ENCODE measurements at regions not wholly inside any gene's neighbourhood (a gene's known extent, or its start where the extent isn't known, plus 50 kb on each side); places are given as distances from the start of the nearest gene placed in this dataset.

- H3K4me1 Mint-ChIP-seq (ENCODE audit: low read depth): no peaks in the 10 kb centered on the region
- no peaks in the 10 kb centered on the region for H3K36me3 Mint-ChIP-seq (ENCODE audit: low read depth)
- peaks cover 21% of the 10 kb centered on the region for H3K27me3 Mint-ChIP-seq (ENCODE audit: low read depth)
- peaks cover 5% of the 10 kb centered on the region for H3K9me3 Mint-ChIP-seq
- H3K27ac Mint-ChIP-seq: no peak overlapping the region
- no peak overlapping the region for H3K4me3 Mint-ChIP-seq
Measured at GRCh38 chr6:148155293-148155692, 187.3 kb upstream of the SASH1 start.

- Mint-ChIP-seq H3K27me3 (ENCODE audit: low read depth) (peaks cover 14% of the 10 kb centered on the region), H3K9me3 (peaks cover 5% of the 10 kb centered on the region), H3K27ac (no peak overlapping the region), H3K36me3 (ENCODE audit: low read depth) (no peaks in the 10 kb centered on the region), H3K4me3 (no peak overlapping the region), H3K4me1 (ENCODE audit: low read depth) (no peaks in the 10 kb centered on the region)
Measured at GRCh38 chr6:148157841-148158240, 184.8 kb upstream of the SASH1 start.

- Mint-ChIP-seq H3K4me3 (no peak overlapping the region), H3K27me3 (ENCODE audit: low read depth) (peaks cover 10% of the 10 kb centered on the region), H3K27ac (no peak overlapping the region), H3K36me3 (ENCODE audit: low read depth) (no peaks in the 10 kb centered on the region), H3K4me1 (ENCODE audit: low read depth) (no peaks in the 10 kb centered on the region), H3K9me3 (no peaks in the 10 kb centered on the region)
Measured at GRCh38 chr6:148164645-148165044, 178.0 kb upstream of the SASH1 start.

- Mint-ChIP-seq H3K27me3 (ENCODE audit: low read depth) (peaks cover 10% of the 10 kb centered on the region), H3K4me1 (ENCODE audit: low read depth) (no peaks in the 10 kb centered on the region), H3K27ac (no peak overlapping the region), H3K9me3 (no peaks in the 10 kb centered on the region), H3K36me3 (ENCODE audit: low read depth) (no peaks in the 10 kb centered on the region), H3K4me3 (no peak overlapping the region)
Measured at GRCh38 chr6:148166339-148166968, 176.2 kb upstream of the SASH1 start.

GRCh38 chr6:148169706-148170105 is 172.9 kb upstream of the SASH1 start:
- Mint-ChIP-seq H3K4me3 (no peak overlapping the region), H3K36me3 (ENCODE audit: low read depth) (no peaks in the 10 kb centered on the region), H3K27ac (no peak overlapping the region), H3K9me3 (no peaks in the 10 kb centered on the region), H3K4me1 (ENCODE audit: low read depth) (no peaks in the 10 kb centered on the region), H3K27me3 (ENCODE audit: low read depth) (peaks cover 7% of the 10 kb centered on the region)

GRCh38 chr6:148170286-148170685 is 172.4 kb upstream of the SASH1 start:
- H3K9me3 Mint-ChIP-seq: no peaks in the 10 kb centered on the region
- H3K4me3 Mint-ChIP-seq: no peak overlapping the region
- H3K4me1 Mint-ChIP-seq (ENCODE audit: low read depth): no peaks in the 10 kb centered on the region
- no peak overlapping the region for H3K27ac Mint-ChIP-seq
- H3K36me3 Mint-ChIP-seq (ENCODE audit: low read depth): no peaks in the 10 kb centered on the region
- H3K27me3 Mint-ChIP-seq (ENCODE audit: low read depth): peaks cover 9% of the 10 kb centered on the region

- no peak overlapping the region for H3K27ac Mint-ChIP-seq
- H3K4me1 Mint-ChIP-seq (ENCODE audit: low read depth): no peaks in the 10 kb centered on the region
- no peak overlapping the region for H3K4me3 Mint-ChIP-seq
- peaks cover 13% of the 10 kb centered on the region for H3K27me3 Mint-ChIP-seq (ENCODE audit: low read depth)
- H3K36me3 Mint-ChIP-seq (ENCODE audit: low read depth): no peaks in the 10 kb centered on the region
- H3K9me3 Mint-ChIP-seq: no peaks in the 10 kb centered on the region
Measured at GRCh38 chr6:148173548-148173947, 169.1 kb upstream of the SASH1 start.

GRCh38 chr6:148175550-148176188 is 167.0 kb upstream of the SASH1 start:
- Mint-ChIP-seq H3K9me3 (no peaks in the 10 kb centered on the region), H3K4me1 (ENCODE audit: low read depth) (no peaks in the 10 kb centered on the region), H3K36me3 (ENCODE audit: low read depth) (no peaks in the 10 kb centered on the region), H3K27ac (no peak overlapping the region), H3K4me3 (no peak overlapping the region), H3K27me3 (ENCODE audit: low read depth) (peaks cover 18% of the 10 kb centered on the region)

- H3K9me3 Mint-ChIP-seq: no peaks in the 10 kb centered on the region
- peaks cover 34% of the 10 kb centered on the region for H3K27me3 Mint-ChIP-seq (ENCODE audit: low read depth)
- H3K4me3 Mint-ChIP-seq: no peak overlapping the region
- no peak overlapping the region for H3K27ac Mint-ChIP-seq
- H3K36me3 Mint-ChIP-seq (ENCODE audit: low read depth): no peaks in the 10 kb centered on the region
- H3K4me1 Mint-ChIP-seq (ENCODE audit: low read depth): no peaks in the 10 kb centered on the region
Measured at GRCh38 chr6:148177589-148178233, 164.9 kb upstream of the SASH1 start.

GRCh38 chr6:148179786-148180185 is 162.9 kb upstream of the SASH1 start:
- Mint-ChIP-seq H3K4me3 (no peak overlapping the region), H3K27ac (no peak overlapping the region), H3K27me3 (ENCODE audit: low read depth) (peaks cover 42% of the 10 kb centered on the region), H3K36me3 (ENCODE audit: low read depth) (no peaks in the 10 kb centered on the region), H3K9me3 (no peaks in the 10 kb centered on the region), H3K4me1 (ENCODE audit: low read depth) (no peaks in the 10 kb centered on the region)

- Mint-ChIP-seq H3K27me3 (ENCODE audit: low read depth) (peaks cover 45% of the 10 kb centered on the region), H3K4me1 (ENCODE audit: low read depth) (no peaks in the 10 kb centered on the region), H3K4me3 (no peak overlapping the region), H3K27ac (no peak overlapping the region), H3K36me3 (ENCODE audit: low read depth) (no peaks in the 10 kb centered on the region), H3K9me3 (no peaks in the 10 kb centered on the region)
Measured at GRCh38 chr6:148182378-148182777, 160.3 kb upstream of the SASH1 start.

- Mint-ChIP-seq H3K4me1 (ENCODE audit: low read depth) (no peaks in the 10 kb centered on the region), H3K36me3 (ENCODE audit: low read depth) (no peaks in the 10 kb centered on the region), H3K9me3 (no peaks in the 10 kb centered on the region), H3K4me3 (no peak overlapping the region), H3K27ac (no peak overlapping the region), H3K27me3 (ENCODE audit: low read depth) (peaks cover 59% of the 10 kb centered on the region)
Measured at GRCh38 chr6:148183776-148184175, 158.9 kb upstream of the SASH1 start.

- Mint-ChIP-seq H3K4me3 (no peak overlapping the region), H3K9me3 (no peaks in the 10 kb centered on the region), H3K27me3 (ENCODE audit: low read depth) (peaks cover 66% of the 10 kb centered on the region), H3K4me1 (ENCODE audit: low read depth) (no peaks in the 10 kb centered on the region), H3K27ac (no peak overlapping the region), H3K36me3 (ENCODE audit: low read depth) (no peaks in the 10 kb centered on the region)
Measured at GRCh38 chr6:148186916-148187315, 155.7 kb upstream of the SASH1 start.

GRCh38 chr6:148192310-148192709 is 150.3 kb upstream of the SASH1 start:
- no peaks in the 10 kb centered on the region for H3K9me3 Mint-ChIP-seq

GRCh38 chr6:148193063-148193680 is 149.5 kb upstream of the SASH1 start:
- Mint-ChIP-seq H3K9me3 (no peaks in the 10 kb centered on the region), H3K27ac (no peak overlapping the region), H3K27me3 (ENCODE audit: low read depth) (peaks cover 79% of the 10 kb centered on the region), H3K4me3 (no peak overlapping the region), H3K36me3 (ENCODE audit: low read depth) (no peaks in the 10 kb centered on the region), H3K4me1 (ENCODE audit: low read depth) (no peaks in the 10 kb centered on the region)

More at GRCh38 chr6:148192310-148192709, 150.3 kb upstream of the SASH1 start:
- Mint-ChIP-seq H3K4me1 (ENCODE audit: low read depth) (no peaks in the 10 kb centered on the region), H3K4me3 (no peak overlapping the region), H3K27me3 (ENCODE audit: low read depth) (peaks cover 79% of the 10 kb centered on the region), H3K36me3 (ENCODE audit: low read depth) (no peaks in the 10 kb centered on the region), H3K27ac (no peak overlapping the region)

All from T-helper 1 cell treated with Interleukin-12 subunit alpha and Interleukin-12 subunit beta and Interleukin-4 antibody, amounts not matched to agents 30 μg/mL and 1 μg/mL, for 36 hours (primary cell).